Lower leg skin (tissue), 3 donors: ENCODE measurements at regions not wholly inside any gene's neighbourhood (a gene's known extent, or its start where the extent isn't known, plus 50 kb on each side); places are given as distances from the start of the nearest gene placed in this dataset.

ENCODE experiments used
- CTCF ChIP-seq, 3 donors: fragments of 450-650 bp; IDR thresholded peaks; one replicate each; pipeline ENCODE4 v1.5.1; 2016; ENCODE audit warnings: antibody characterized with exemption in 3 of 3, mild to moderate bottlenecking in 3 of 3, moderate library complexity in 2 of 3
- POLR2A ChIP-seq, 2 donors: fragments of 450-650 bp; IDR thresholded peaks; one replicate each; pipeline ENCODE4 v1.6.1; 2016 to 2017; ENCODE audit warnings: antibody characterized with exemption in 2 of 2, mild to moderate bottlenecking in 1 of 2, moderate library complexity in 1 of 2

DNA sequence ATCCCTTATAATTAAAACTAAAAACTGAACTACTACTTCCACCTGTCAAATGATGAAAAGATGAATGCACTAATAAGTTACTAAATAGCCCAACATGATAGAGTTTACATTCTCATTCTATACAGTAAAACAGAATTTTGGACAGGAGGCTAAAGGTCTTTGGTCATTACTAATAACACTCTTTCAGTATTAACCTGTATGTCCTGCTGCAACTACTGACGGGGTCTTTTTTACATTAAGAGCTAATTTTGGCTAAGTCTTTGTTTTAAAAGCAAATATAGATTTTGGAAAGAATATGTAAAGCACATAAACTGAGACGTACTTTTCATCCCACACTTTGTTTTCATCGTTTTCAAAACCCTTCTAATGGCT is 175.4 kb upstream of the CDKN3 start:
- TF ChIP-seq CTCF (IDR thresholded peaks at IDR 0.05) (no peak), POLR2A (IDR thresholded peaks at IDR 0.05) (no peak)
